Neural progenitor cell (in vitro differentiated cells): ENCODE measurements at regions not wholly inside any gene's neighbourhood (a gene's known extent, or its start where the extent isn't known, plus 50 kb on each side); places are given as distances from the start of the nearest gene placed in this dataset.

ENCODE experiments used
- DNase-seq: peaks from one replicate; pipeline ENCODE4 v3.0.0-alpha.2; 2016; ENCODE audit warnings: low spot score
- H2AFZ ChIP-seq: fragments of 200-600 bp; sonication (generic); replicated peaks from 2 replicates; pipeline ENCODE4 v1.6.1; 2016; ENCODE audit warnings: antibody characterized with exemption
- H3F3A ChIP-seq: fragments of 200-600 bp; sonication (generic); 2 replicates; pipeline ENCODE4 v1.6.1; 2016; ENCODE audit warnings: antibody characterized with exemption, low read depth
- H3K27ac ChIP-seq: fragments of 200-600 bp; sonication (generic); 2 replicates; pipeline ENCODE4 v1.5.1; 2016; ENCODE audit warnings: mild to moderate bottlenecking
- H3K27me3 ChIP-seq: fragments of 200-600 bp; sonication (generic); 2 replicates; pipeline ENCODE4 v1.6.1; 2016; ENCODE audit warnings: mild to moderate bottlenecking, moderate library complexity
- H3K36me3 ChIP-seq: fragments of 200-600 bp; sonication (generic); 2 replicates; pipeline ENCODE4 v1.5.1; 2016
- H3K4me1 ChIP-seq: fragments of 200-600 bp; sonication (generic); 2 replicates; pipeline ENCODE4 v1.6.1; 2016; ENCODE audit warnings: mixed run types
- H3K4me2 ChIP-seq: fragments of 200-600 bp; sonication (generic); 2 replicates; pipeline ENCODE4 v1.6.1; 2016
- H3K4me3 ChIP-seq: fragments of 200-600 bp; sonication (generic); 2 replicates; pipeline ENCODE4 v1.5.1; 2016
- H3K79me2 ChIP-seq: fragments of 200-600 bp; sonication (generic); 2 replicates; pipeline ENCODE4 v1.6.1; 2016; ENCODE audit warnings: low read depth
- H3K9ac ChIP-seq: fragments of 200-600 bp; sonication (generic); 2 replicates; pipeline ENCODE4 v1.6.1; 2016
- H3K9me3 ChIP-seq: fragments of 200-600 bp; sonication (generic); 2 replicates; pipeline ENCODE4 v1.5.1; 2016; ENCODE audit warnings: low read depth
- H4K20me1 ChIP-seq: fragments of 200-600 bp; sonication (generic); 2 replicates; pipeline ENCODE4 v1.6.1; 2016; ENCODE audit warnings: low read depth
- H3K27ac Mint-ChIP-seq: 3 replicates; pipeline ENCODE4 v1.8.0; 2021; ENCODE audit warnings: mixed read lengths
- H3K27me3 Mint-ChIP-seq: 2 replicates; pipeline ENCODE4 v1.8.0; 2022; ENCODE audit warnings: low read depth, mild to moderate bottlenecking, inconsistent platforms, moderate library complexity, mixed read lengths; ENCODE audit not compliant: insufficient read depth
- H3K36me3 Mint-ChIP-seq: 3 replicates; pipeline ENCODE4 v1.8.0; 2021; ENCODE audit warnings: mixed read lengths
- H3K4me1 Mint-ChIP-seq: 3 replicates; pipeline ENCODE4 v1.8.0; 2021; ENCODE audit warnings: mixed read lengths
- H3K4me3 Mint-ChIP-seq: 3 replicates; pipeline ENCODE4 v1.8.0; 2021; ENCODE audit warnings: mild to moderate bottlenecking, moderate library complexity, mixed read lengths
- H3K9me3 Mint-ChIP-seq: 3 replicates; pipeline ENCODE4 v1.8.0; 2020; ENCODE audit warnings: mixed read lengths
- EZH2 ChIP-seq: fragments of 200-600 bp; sonication (generic); IDR thresholded peaks from 2 replicates; pipeline ENCODE4 v1.6.1; 2017; ENCODE audit warnings: antibody characterized with exemption, mild to moderate bottlenecking, moderate library complexity
- EZH2phosphoT487 ChIP-seq: fragments of 200-600 bp; sonication (generic); IDR thresholded peaks from 2 replicates; pipeline ENCODE4 v1.6.1; 2017; ENCODE audit warnings: antibody characterized with exemption
- TF ChIP-seq, protein P1 (sequence below): fragments of 200-600 bp; sonication (generic); IDR thresholded peaks from 2 replicates; pipeline ENCODE4 v1.5.1; 2017; ENCODE audit warnings: antibody characterized with exemption, mild to moderate bottlenecking

DNA sequence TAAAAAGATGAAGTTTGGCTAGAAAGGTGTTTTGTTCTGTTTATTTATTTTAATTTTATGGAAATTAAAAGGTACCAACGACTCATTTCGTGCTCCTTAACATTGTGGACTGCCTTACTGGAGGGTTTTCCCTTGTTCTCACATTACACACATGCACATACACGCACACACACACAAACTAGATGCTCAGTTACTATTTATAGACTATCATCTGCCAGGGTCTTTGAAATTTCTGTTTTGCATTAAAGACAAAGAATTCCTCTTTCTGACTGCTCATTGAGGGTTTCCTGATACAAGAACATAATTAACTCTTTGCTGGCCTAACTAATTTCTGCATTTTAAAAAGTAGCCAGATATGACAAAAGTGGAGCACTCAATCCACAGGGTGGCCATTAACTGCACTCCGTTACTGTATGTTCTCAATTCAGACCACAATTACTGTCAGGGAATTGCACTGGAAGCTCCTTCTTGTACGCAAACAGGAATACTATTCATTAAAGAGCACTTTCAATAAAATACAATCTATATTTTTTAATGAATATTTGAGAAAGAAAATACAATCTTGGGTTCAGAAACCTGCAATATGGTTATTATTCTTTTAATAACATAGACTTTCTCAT lies 366.9 kb upstream of the GALNT5 start:
- no peak overlapping the region for H3K4me3 Mint-ChIP-seq
- no peak overlapping the region for H3K4me2 ChIP-seq
- H3K9ac ChIP-seq, result no peak overlapping the region
- peaks cover 19% of the 10 kb centered on the region for H3K4me1 Mint-ChIP-seq
- no peak overlapping the region for H3K27ac ChIP-seq
- no peak overlapping the region for H3K4me3 ChIP-seq
- H3K4me1 ChIP-seq, result peaks cover 27% of the 10 kb centered on the region
- DNase-seq, result no peak
- H3K27me3 Mint-ChIP-seq, result peaks cover 2% of the 10 kb centered on the region
- H3K9me3 Mint-ChIP-seq, result no peaks in the 10 kb centered on the region
- H3K27ac Mint-ChIP-seq, result no peak overlapping the region
- no peak overlapping the region for H2AFZ ChIP-seq
- no peaks in the 10 kb centered on the region for H3K79me2 ChIP-seq
- H3K9me3 ChIP-seq, result no peaks in the 10 kb centered on the region
- peaks cover 10% of the 10 kb centered on the region for H3F3A ChIP-seq
- no peaks in the 10 kb centered on the region for H4K20me1 ChIP-seq
- H3K36me3 ChIP-seq, result no peaks in the 10 kb centered on the region
- H3K36me3 Mint-ChIP-seq, result no peaks in the 10 kb centered on the region
- no peaks in the 10 kb centered on the region for H3K27me3 ChIP-seq
- TF ChIP-seq, protein P1, sequence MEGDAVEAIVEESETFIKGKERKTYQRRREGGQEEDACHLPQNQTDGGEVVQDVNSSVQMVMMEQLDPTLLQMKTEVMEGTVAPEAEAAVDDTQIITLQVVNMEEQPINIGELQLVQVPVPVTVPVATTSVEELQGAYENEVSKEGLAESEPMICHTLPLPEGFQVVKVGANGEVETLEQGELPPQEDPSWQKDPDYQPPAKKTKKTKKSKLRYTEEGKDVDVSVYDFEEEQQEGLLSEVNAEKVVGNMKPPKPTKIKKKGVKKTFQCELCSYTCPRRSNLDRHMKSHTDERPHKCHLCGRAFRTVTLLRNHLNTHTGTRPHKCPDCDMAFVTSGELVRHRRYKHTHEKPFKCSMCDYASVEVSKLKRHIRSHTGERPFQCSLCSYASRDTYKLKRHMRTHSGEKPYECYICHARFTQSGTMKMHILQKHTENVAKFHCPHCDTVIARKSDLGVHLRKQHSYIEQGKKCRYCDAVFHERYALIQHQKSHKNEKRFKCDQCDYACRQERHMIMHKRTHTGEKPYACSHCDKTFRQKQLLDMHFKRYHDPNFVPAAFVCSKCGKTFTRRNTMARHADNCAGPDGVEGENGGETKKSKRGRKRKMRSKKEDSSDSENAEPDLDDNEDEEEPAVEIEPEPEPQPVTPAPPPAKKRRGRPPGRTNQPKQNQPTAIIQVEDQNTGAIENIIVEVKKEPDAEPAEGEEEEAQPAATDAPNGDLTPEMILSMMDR, result no peak
- TF ChIP-seq EZH2 (no peak), EZH2phosphoT487 (no peak)

DNA sequence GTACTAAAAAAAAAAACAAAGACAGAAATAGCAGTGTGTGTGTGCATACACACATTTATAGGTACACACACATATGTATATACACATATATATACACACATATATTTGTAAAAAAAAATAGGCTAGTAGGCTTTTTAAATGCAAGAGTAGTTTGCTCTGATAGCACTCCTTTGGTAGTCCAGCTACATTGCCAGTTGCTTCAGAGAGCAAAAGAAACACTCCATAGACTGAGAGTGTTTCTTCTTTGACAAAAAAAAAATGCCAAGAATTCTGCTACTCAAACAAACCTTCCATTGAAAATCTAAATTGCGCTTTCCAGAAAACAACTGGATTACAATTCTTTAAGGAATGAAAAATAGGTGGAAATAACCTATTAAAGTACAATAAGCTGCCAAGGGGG lies 365.9 kb upstream of the GALNT5 start:
- Histone ChIP-seq H3K9ac (no peak overlapping the region), H3K79me2 (no peaks in the 10 kb centered on the region), H3F3A (peaks cover 10% of the 10 kb centered on the region), H3K27me3 (no peaks in the 10 kb centered on the region), H3K27ac (no peak overlapping the region), H3K36me3 (no peaks in the 10 kb centered on the region), H3K4me3 (no peak overlapping the region), H4K20me1 (no peaks in the 10 kb centered on the region), H3K9me3 (no peaks in the 10 kb centered on the region), H3K4me2 (peak overlapping the region; percentile 4), H3K4me1 (peaks cover 27% of the 10 kb centered on the region), H2AFZ (peak overlapping the region; percentile 77)
- Mint-ChIP-seq H3K9me3 (no peaks in the 10 kb centered on the region), H3K36me3 (no peaks in the 10 kb centered on the region), H3K27ac (no peak overlapping the region), H3K4me3 (no peak overlapping the region), H3K4me1 (peaks cover 19% of the 10 kb centered on the region), H3K27me3 (peaks cover 2% of the 10 kb centered on the region)
- no peak for DNase-seq
- TF ChIP-seq EZH2phosphoT487, result no peak
- TF ChIP-seq, protein P1, result no peak
- TF ChIP-seq EZH2, result no peak

DNA sequence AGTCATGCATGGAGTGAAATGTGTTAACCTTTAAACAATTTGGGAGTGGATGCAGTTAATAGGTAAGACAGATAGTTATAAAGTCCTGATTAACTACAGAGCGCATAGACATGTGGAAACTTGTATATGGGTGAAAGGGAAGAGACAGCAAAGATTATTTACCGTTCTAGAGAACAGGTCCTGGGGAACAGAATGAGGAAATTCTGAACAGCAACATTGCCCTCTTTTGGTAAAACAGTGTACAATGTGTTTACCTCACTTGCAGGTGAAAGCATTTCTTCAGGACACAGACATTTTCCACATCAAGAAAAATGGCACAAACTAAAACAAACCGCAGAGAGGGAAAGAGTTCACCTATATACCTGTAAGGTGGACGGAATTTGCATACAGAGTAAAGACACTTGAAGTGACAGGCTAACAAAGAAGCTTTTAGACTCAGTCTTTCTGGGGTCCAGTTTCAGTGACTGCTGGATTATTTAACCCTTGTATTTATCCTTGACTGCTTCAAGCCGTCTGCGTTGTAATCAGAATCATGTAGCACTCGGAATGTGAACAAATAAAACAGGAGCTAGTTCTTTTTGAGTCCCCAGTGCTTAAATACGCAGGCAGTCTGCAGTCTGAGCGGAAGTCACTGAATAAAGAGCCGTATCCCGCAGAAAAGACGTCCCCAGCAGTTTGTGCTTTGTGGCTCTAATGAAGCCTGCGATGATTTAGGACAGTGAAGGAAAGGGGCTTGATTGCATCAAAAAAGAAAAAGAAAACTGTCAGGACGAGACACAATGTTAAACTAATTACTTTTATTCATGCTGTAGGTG lies 364.8 kb upstream of the GALNT5 start:
- peak overlapping the region; percentile 60 for H3K4me3 ChIP-seq
- no peak overlapping the region for H3K9ac ChIP-seq
- Mint-ChIP-seq H3K4me3 (peak overlapping the region; percentile 80), H3K27me3 (no peaks in the 10 kb centered on the region), H3K27ac (no peak overlapping the region), H3K4me1 (peaks cover 19% of the 10 kb centered on the region), H3K9me3 (no peaks in the 10 kb centered on the region), H3K36me3 (no peaks in the 10 kb centered on the region)
- TF ChIP-seq EZH2, result no peak
- TF ChIP-seq, protein P1, result peak; percentile 73
- H3F3A ChIP-seq, result peaks cover 10% of the 10 kb centered on the region
- H3K27ac ChIP-seq, result peak overlapping the region; percentile 23
- no peaks in the 10 kb centered on the region for H4K20me1 ChIP-seq
- DNase-seq, result peak; percentile 67
- no peaks in the 10 kb centered on the region for H3K9me3 ChIP-seq
- no peaks in the 10 kb centered on the region for H3K27me3 ChIP-seq
- H3K79me2 ChIP-seq, result no peaks in the 10 kb centered on the region
- no peaks in the 10 kb centered on the region for H3K36me3 ChIP-seq
- H2AFZ ChIP-seq, result peak overlapping the region; percentile 99
- H3K4me1 ChIP-seq, result peaks cover 27% of the 10 kb centered on the region
- peak overlapping the region; percentile 92 for H3K4me2 ChIP-seq
